Eye (tissue), 1 donor: ENCODE measurements at regions not wholly inside any gene's neighbourhood (a gene's known extent, or its start where the extent isn't known, plus 50 kb on each side); places are given as distances from the start of the nearest gene placed in this dataset.

Experiments used
- DNase-seq: peaks from one replicate; pipeline ENCODE4 v3.0.0-alpha.2; 2015

DNA sequence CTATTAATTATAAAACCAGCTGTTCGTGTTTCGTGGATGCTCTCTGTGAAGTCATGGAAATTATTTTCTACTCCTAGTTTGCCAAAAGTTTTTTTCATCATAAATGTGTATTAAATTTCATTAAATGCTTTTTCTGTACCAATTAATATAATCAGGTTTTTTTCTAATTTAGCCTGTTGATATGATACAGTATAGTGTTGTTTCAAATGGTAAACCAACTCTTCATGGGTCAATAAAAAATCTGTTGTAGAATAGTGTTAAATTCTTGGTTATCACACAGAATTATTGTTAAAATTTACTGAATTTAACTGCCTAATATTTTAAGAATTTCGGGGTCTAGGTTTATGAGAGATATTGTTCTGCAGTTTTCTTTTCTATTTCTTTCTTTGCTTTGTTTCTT is 505.9 kb upstream of the MANEA start:
- no peak for DNase-seq

GRCh38 chr6:95078457-95078856 is 498.9 kb upstream of the MANEA start:
- DNase-seq = no peak

DNA sequence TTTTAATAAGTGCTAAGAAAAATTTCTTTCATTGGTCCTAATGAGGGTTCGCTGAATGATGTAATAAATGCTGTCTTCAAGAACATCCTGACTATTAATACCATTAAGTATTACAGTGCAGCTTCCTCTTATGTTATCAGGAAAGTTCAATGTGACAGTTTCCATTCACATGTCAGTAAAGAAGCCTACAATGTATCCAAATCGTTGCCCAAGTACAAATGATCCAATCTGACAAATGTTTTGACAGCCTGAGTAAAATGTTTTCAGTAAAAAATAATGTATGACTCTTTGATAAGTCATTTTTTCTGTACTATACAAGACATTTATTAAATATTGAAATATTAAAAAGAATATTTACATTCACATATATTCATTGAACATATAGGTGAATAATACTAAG is 496.1 kb upstream of the MANEA start:
- no peak for DNase-seq

- DNase-seq = no peak
These were observed 495.4 kb upstream of the MANEA start for GRCh38 chr6:95081949-95082348.

- no peak for DNase-seq
These were observed 493.8 kb upstream of the MANEA start for GRCh38 chr6:95083506-95083905.

DNA sequence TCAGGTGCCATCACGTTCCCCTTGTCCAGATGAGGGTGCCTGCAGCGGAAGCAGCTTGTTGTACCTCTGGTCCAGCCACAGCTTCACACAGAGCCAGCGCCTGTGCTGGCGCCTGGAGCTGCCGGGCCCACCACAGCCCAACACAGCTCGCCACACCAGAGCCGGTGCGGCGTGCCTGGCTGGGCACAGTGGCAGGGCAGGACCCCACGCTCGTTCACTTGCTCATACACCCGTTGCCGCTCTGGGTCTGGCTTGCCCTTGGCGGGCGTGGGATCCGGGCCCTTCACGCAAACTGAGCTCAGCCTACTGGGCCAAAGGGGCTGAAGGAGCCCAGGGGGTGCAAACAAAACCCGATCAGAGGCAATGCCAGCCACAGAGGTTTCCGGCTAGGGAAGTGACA is 492.5 kb upstream of the MANEA start:
- no peak for DNase-seq

DNA sequence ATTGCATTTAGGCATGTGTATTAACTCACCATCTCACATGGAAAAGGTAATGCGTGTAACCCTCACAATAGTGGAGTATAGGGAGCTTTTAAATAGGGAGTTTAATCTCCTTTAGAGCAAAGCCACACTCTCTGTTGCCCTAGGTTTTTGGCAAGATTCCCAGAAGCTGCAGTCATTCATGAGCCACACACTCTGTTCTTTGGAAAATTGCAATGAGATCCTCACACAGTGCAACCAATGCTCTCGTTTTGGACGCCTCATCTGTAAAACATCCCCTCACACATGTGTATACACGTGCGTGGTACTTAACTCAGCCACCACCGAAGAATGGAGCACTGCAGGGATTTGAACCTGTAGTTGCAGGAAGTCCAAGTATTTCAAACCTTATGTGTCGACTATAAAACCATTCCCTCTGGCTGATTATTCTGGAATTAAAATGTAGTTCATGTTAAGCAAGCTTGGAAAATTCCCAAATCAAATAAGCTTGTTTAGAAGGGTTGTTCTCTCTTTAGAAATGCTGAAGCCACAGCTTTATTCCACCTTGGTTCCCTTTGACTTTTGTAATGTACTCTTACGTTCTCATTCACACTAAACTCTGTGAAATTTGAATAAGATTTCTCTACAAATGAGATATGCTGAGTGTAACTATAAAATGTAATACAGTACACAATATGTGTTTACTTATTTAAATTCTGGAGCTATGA is 489.8 kb upstream of the MANEA start:
- peak; percentile 76 for DNase-seq

GRCh38 chr6:95091823-95092436 is 485.4 kb upstream of the MANEA start:
- peak; percentile 86 for DNase-seq

GRCh38 chr6:95093154-95093553 is 484.2 kb upstream of the MANEA start:
- DNase-seq = no peak

GRCh38 chr6:95094751-95095663 is 482.3 kb upstream of the MANEA start:
- no peak for DNase-seq

GRCh38 chr6:95095855-95096254 is 481.5 kb upstream of the MANEA start:
- DNase-seq = no peak

GRCh38 chr6:95099410-95099809 is 477.9 kb upstream of the MANEA start:
- DNase-seq = no peak

GRCh38 chr6:95109212-95109611 is 468.1 kb upstream of the MANEA start:
- DNase-seq = no peak

DNA sequence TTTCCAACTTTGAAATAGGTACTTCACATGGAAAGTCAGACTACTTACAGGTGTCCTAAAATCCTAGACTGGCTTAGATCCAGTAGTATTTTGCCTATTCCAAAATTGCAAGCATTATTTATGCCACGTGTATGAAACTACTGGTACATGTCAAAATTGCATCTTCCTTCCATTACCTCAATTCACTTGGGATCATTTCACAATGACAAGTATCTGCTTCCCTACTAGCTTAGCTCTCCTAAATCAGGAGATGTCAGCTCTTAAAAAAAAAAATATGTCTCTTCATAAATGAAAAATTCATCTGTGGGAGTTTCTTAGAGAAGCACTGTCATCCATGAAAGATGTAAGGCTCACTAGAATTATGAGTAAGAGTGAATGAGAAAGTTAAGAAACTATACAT is 466.6 kb upstream of the MANEA start:
- no peak for DNase-seq

- no peak for DNase-seq
These were observed 460.1 kb upstream of the MANEA start for GRCh38 chr6:95117236-95117635.

- no peak for DNase-seq
These were observed 457.4 kb upstream of the MANEA start for GRCh38 chr6:95119927-95120326.

DNA sequence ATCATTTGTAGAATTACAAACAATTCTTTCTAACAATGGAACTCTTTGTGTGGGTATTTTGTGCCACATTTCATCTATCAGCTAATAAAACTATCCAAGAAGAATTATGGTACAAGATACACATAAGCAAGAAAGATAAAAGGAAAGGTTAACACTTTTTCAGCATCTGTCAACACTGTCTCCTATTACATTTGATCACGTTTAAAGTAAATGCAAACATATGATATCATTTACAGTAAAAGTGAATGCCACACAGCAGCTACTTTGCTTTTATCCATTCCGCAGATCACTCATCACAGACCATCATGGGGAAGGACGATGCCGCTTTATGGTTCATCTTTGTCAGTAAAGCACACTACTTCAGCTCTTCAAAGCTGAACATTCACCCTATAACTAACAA is 456.4 kb upstream of the MANEA start:
- DNase-seq = no peak

DNA sequence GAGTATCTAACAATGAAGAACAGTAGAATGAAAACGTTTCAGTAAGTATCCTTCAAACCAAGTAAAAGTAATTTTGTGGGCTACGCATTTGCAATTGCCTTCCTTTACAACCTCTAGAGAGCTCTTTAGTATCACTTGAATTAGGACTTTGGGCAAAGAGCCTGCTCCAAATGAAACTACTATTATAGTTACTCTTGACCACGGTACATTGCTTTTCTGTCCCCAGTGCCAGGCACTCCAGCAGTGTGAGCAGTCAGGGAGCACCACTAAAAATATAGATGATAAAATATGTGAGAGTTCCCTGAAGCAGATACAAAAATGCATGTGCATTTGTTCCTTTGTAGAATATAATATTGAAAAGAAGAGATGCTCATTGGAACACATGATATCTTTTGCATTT is 450.1 kb upstream of the MANEA start:
- no peak for DNase-seq

DNA sequence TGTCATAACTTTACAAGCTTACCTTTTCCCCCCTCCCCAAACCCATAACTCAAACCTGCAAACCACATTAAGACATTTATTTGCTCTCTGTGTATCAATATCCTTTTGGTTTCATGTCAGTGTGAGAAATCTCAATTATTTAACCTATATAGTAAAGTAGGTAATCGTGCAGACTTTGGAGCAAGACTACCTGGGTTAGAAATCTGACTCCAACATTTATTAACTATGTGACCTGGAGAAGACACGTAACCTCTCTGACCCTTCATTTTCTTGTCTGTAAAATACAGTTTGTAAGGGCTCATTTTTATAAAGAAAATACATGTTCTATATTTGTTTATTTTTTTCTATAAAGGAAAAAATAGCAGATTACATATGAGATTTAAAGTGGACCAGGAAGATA is 448.9 kb upstream of the MANEA start:
- DNase-seq = no peak

DNA sequence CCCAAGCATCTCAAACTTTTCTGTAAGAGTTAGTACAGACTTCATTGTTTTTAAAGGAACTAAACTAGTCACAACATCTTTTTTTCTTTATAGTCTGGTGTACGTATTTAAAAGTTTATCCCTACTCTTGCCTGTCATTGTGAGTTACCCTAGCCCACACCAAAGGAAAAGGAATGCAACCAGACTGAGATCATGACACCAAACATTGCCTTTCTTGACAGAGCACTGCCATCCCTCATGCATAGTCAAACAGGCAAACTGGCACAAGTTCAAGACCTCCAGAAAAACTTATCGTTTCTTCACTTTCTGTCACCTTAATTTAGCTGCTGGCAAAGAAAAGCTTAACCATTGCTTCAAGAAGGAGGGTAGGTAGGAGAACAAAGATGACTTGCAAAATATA is 448.4 kb upstream of the MANEA start:
- peak; percentile 10 for DNase-seq

GRCh38 chr6:95133578-95133977 is 443.8 kb upstream of the MANEA start:
- DNase-seq = no peak

- no peak for DNase-seq
These were observed 442.2 kb upstream of the MANEA start for GRCh38 chr6:95135182-95135581.

DNA sequence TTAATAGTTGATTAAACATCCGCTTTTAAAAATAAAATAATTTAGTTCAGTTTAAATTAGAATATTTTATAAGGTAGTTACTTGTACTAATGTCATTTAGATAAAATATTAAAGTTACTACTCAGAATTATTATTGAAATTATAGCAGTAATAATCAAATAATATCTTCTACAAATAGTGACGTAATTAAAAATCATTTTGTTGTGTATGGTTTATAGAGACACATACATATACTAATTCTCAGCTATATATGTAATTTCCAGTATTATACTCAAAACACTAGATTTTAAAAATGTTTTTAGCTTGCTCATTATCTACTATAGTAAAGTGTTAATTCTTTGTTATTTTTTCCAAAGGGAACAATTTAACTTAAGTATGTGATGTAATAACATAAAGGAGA is 435.2 kb upstream of the MANEA start:
- no peak for DNase-seq
